T-helper 1 cell treated with Interleukin-12 subunit alpha and Interleukin-12 subunit beta and Interleukin-4 antibody, amounts not matched to agents 30 ng/mL and 1 ng/mL, for 36 hours (primary cell): ENCODE measurements at regions not wholly inside any gene's neighbourhood (a gene's known extent, or its start where the extent isn't known, plus 50 kb on each side); places are given as distances from the start of the nearest gene placed in this dataset.
"Not testable (repeated sequence)": the region's sequence is repeated elsewhere in the genome, so short reads cannot be mapped to it uniquely, and the experiment has no call there.

ENCODE experiments used
- intact Hi-C: fragments of 100-400 bp; cut with micrococcal nuclease; formaldehyde crosslinking; loops from one replicate; pipeline ENCODE4 v1.15.1; 2024

- intact Hi-C loops = no loop called here
Measured at GRCh38 chr2:76174505-76174904, 463.8 kb upstream of the GCFC2 start.

- intact Hi-C loops = not testable (repeated sequence)
Measured at GRCh38 chr2:76173206-76173605, 462.5 kb upstream of the GCFC2 start.

- intact Hi-C loops = not testable (repeated sequence)
Measured at GRCh38 chr2:76172154-76172595, 461.5 kb upstream of the GCFC2 start.

GRCh38 chr2:76170856-76171255, 460.1 kb upstream of the GCFC2 start:
- intact Hi-C loops = no loop called here

- intact Hi-C loops = no loop called here
Measured at GRCh38 chr2:76170009-76170384, 459.3 kb upstream of the GCFC2 start.

GRCh38 chr2:76169276-76170008, 458.7 kb upstream of the GCFC2 start:
- intact Hi-C loops = no loop called here

GRCh38 chr2:76163860-76164259, 453.1 kb upstream of the GCFC2 start:
- intact Hi-C loops = no loop called here

GRCh38 chr2:76160670-76161069, 450.0 kb upstream of the GCFC2 start:
- intact Hi-C loops = no loop called here

GRCh38 chr2:76159042-76159648, 448.4 kb upstream of the GCFC2 start:
- intact Hi-C loops = no loop called here

- intact Hi-C loops = no loop called here
Measured at GRCh38 chr2:76157531-76157930, 446.8 kb upstream of the GCFC2 start.

- intact Hi-C loops = no loop called here
Measured at GRCh38 chr2:76154981-76155380, 444.3 kb upstream of the GCFC2 start.

GRCh38 chr2:76149846-76150245, 439.1 kb upstream of the GCFC2 start:
- intact Hi-C loops = no loop called here

- intact Hi-C loops = not testable (repeated sequence)
Measured at GRCh38 chr2:76139303-76139702, 428.6 kb upstream of the GCFC2 start.

- intact Hi-C loops = no loop called here
Measured at GRCh38 chr2:76128622-76129021, 417.9 kb upstream of the GCFC2 start.

- intact Hi-C loops = no loop called here
Measured at GRCh38 chr2:76120176-76120575, 409.5 kb upstream of the GCFC2 start.

GRCh38 chr2:76089683-76090082, 379.0 kb upstream of the GCFC2 start:
- intact Hi-C loops = no loop called here

GRCh38 chr2:76083248-76083647, 372.5 kb upstream of the GCFC2 start:
- intact Hi-C loops = no loop called here

GRCh38 chr2:76082509-76082908, 371.8 kb upstream of the GCFC2 start:
- intact Hi-C loops = no loop called here

- intact Hi-C loops = no loop called here
Measured at GRCh38 chr2:76080154-76080553, 369.4 kb upstream of the GCFC2 start.

GRCh38 chr2:76075126-76075525, 364.4 kb upstream of the GCFC2 start:
- intact Hi-C loops = no loop called here

- intact Hi-C loops = no loop called here
Measured at GRCh38 chr2:76073992-76074604, 363.4 kb upstream of the GCFC2 start.

GRCh38 chr2:76050196-76050595, 339.5 kb upstream of the GCFC2 start:
- intact Hi-C loops = no loop called here

- intact Hi-C loops = no loop called here
Measured at GRCh38 chr2:76044701-76045100, 334.0 kb upstream of the GCFC2 start.
